ENCODE measurements at regions not wholly inside any gene's neighbourhood (a gene's known extent, or its start where the extent isn't known, plus 50 kb on each side); places are given as distances from the start of the nearest gene placed in this dataset.

DNA sequence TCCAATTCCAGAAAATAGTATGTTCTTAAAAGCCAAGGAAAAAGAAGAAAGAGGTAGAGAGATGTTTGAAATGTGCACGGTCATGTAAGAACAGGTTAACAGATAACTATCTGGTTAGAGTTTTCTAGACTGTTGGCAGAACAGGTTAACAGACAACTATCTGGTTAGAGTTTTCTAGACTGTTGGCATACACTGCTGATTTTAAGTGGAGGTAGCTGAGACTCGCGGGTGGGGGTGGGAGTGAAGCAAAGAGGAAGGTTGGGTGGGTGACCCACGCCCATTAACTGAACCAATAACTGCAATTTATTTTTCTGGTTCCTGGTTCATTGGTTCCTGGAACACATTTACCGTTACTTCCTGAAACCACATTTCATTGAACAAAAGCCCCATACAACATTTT is 157.5 kb downstream of the ELOVL4 start:
- no peak for TF ChIP-seq JUN (IDR thresholded peaks at IDR 0.05; ENCODE audit: borderline replicate concordance, insufficient read depth, insufficient read length, low read depth)
- no peak for TF ChIP-seq CTCF (IDR thresholded peaks at IDR 0.05; ENCODE audit: extremely low read depth in 1 of 2, insufficient read depth in 1 of 2, low read depth in 1 of 2, low read length in 2 of 2)
- TF ChIP-seq POLR2A (IDR thresholded peaks at IDR 0.05; ENCODE audit: low read depth, low read length): no peak
- TF ChIP-seq MAX (IDR thresholded peaks at IDR 0.05; ENCODE audit: insufficient read depth, insufficient read length): no peak
- TF ChIP-seq POLR2AphosphoS5 (IDR thresholded peaks at IDR 0.05; ENCODE audit: insufficient read depth, low read depth, low read length): no peak

Data from endothelial cell of umbilical vein (primary cell).